HG03175 (cell line): ENCODE measurements at regions not wholly inside any gene's neighbourhood (a gene's known extent, or its start where the extent isn't known, plus 50 kb on each side); places are given as distances from the start of the nearest gene placed in this dataset.

Experiments
- ATAC-seq: cut with Tn5 transposase; IDR thresholded peaks from one replicate; pipeline ENCODE4 v1.9.1; 2021; ENCODE audit warnings: mild to moderate bottlenecking, moderate library complexity; ENCODE audit not compliant: unreplicated experiment

- ATAC-seq = no peak
Observed at GRCh38 chr2:38207168-38207567, 131.2 kb upstream of the CYP1B1 start.

GRCh38 chr2:38203446-38203810 lies 127.5 kb upstream of the CYP1B1 start:
- ATAC-seq = no peak

GRCh38 chr2:38202713-38203445 lies 126.9 kb upstream of the CYP1B1 start:
- no peak for ATAC-seq

- ATAC-seq = no peak
Observed at GRCh38 chr2:38201784-38202183, 125.8 kb upstream of the CYP1B1 start.

- ATAC-seq = no peak
Observed at GRCh38 chr2:38200598-38200997, 124.6 kb upstream of the CYP1B1 start.

GRCh38 chr2:38199127-38199526 lies 123.2 kb upstream of the CYP1B1 start:
- ATAC-seq = no peak

GRCh38 chr2:38194751-38195150 lies 118.8 kb upstream of the CYP1B1 start:
- no peak for ATAC-seq

- ATAC-seq = no peak
Observed at GRCh38 chr2:38192976-38193375, 117.0 kb upstream of the CYP1B1 start.

- no peak for ATAC-seq
Observed at GRCh38 chr2:38192046-38192445, 116.1 kb upstream of the CYP1B1 start.

GRCh38 chr2:38191516-38191915 lies 115.6 kb upstream of the CYP1B1 start:
- no peak for ATAC-seq

- ATAC-seq = no peak
Observed at GRCh38 chr2:38190542-38191218, 114.7 kb upstream of the CYP1B1 start.

- no peak for ATAC-seq
Observed at GRCh38 chr2:38187541-38188011, 111.6 kb upstream of the CYP1B1 start.

GRCh38 chr2:38185012-38185491 lies 109.1 kb upstream of the CYP1B1 start:
- peak; percentile 98 for ATAC-seq

GRCh38 chr2:38182492-38183003 lies 106.6 kb upstream of the CYP1B1 start:
- no peak for ATAC-seq

- ATAC-seq = no peak
Observed at GRCh38 chr2:38181806-38182491, 106.0 kb upstream of the CYP1B1 start.

GRCh38 chr2:38180754-38181153 lies 104.8 kb upstream of the CYP1B1 start:
- no peak for ATAC-seq

GRCh38 chr2:38178556-38179419 lies 102.8 kb upstream of the CYP1B1 start:
- peak; percentile 60 for ATAC-seq

- ATAC-seq = no peak
Observed at GRCh38 chr2:38178119-38178518, 102.2 kb upstream of the CYP1B1 start.

GRCh38 chr2:38176619-38177021 lies 100.7 kb upstream of the CYP1B1 start:
- no peak for ATAC-seq

GRCh38 chr2:38174646-38175423 lies 98.9 kb upstream of the CYP1B1 start:
- no peak for ATAC-seq
